ENCODE measurements at regions not wholly inside any gene's neighbourhood (a gene's known extent, or its start where the extent isn't known, plus 50 kb on each side); places are given as distances from the start of the nearest gene placed in this dataset.
A peak's percentile ranks its signal among the peaks of the same experiment; 100 is the strongest.
"Not testable (repeated sequence)": the region's sequence is repeated elsewhere in the genome, so short reads cannot be mapped to it uniquely, and the experiment has no call there.

DNA sequence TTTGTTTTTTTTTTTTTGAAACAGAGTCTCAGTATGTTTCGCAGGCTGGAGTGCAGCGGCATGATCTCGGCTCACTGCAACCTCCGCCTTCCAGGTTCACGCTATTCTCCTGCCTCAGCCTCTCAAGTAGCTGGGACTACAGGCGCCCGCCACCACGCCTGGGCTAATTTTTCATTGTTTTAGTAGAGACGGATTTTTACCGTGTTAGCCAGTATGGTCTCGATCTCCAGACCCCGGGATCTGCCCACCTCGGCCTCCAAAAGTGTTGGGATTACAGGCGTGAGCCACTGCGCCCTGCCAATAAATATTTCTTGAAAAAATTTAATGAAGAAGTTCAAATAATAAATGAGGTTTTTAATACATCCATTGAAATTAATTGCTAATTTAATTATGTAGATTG, 77.9 kb upstream of the PCDH20 start:
- DNase-seq (ENCODE audit: low read depth, low spot score); in situ Hi-C loops (cut with HindIII; ENCODE audit: low pct_unique_long_range_greater_than_20kb, low sequenced_read_pairs): not testable (repeated sequence)

DNA sequence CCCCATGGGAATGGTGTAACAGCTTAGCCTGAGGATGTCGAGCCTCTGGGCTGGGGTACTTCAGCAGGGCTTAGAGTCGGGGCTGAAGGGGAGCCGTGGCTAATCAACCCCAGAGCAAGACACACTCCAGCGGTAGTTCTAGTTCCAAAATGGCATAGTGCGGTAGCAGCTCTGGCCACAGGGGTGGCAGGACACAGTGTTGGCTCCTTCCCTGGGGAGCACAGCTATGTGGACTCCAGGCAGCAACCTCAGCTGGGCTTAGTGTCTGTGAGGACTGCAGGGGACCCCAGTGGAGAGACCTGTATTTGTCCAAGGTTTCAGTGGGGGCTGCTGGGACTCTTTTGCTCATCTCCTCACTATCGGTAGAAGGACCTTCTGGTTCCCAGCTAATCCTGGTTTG, 70.8 kb upstream of the PCDH20 start:
- DNase-seq (ENCODE audit: low read depth, low spot score) = no peak
- in situ Hi-C loops (cut with HindIII; ENCODE audit: low pct_unique_long_range_greater_than_20kb, low sequenced_read_pairs) = no loop called here

DNA sequence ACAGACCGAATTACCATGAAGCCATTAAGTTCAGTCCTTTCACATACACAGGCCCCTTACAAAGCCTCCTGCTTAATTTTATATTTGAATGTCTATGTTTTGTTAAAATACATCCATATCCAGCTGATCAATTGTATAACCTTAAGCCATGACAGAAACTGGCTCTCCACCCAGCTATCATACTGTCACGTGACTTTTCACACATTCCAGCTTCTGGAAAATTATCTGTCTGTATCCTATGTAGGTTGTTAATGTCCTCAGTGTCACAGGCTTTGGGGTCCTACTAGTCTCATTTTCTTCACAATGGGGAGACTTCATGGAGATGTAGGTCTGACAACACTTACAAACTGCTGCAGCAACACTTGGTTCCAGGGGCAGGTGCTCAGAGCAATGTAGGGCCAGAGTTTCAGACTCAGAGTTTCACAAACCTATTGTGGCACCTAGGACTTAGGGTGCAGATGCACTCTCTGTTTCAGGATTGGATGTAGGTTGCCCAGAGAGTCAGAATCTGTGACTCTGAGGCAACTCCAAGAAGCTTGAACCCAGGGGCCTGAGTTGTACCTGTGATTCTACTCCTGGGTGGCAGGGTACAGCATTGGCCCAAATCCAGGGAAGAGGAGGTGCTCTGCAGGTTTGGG, 69.6 kb upstream of the PCDH20 start:
- no peak for DNase-seq (ENCODE audit: low read depth, low spot score)
- in situ Hi-C loops (cut with HindIII; ENCODE audit: low pct_unique_long_range_greater_than_20kb, low sequenced_read_pairs) = no loop called here

DNA sequence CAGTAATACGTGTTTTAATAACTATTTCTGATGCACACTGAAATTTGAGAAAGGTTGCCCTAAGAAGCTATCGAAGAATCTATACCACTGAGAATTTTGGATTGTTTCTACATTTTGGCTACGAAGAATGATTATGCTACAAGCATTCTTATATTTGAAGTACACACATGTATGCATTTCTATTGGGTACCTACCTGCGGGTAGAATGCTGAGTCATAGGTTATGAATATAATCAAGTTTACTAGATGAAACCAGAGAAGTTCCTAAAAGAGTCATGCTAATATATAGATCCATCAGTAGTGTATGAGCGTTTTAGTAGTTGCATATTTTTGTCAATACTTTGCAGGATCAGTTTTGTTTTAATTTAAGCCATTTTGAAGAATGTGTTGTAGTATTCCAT, 62.0 kb upstream of the PCDH20 start:
- DNase-seq (ENCODE audit: low read depth, low spot score) = no peak
- in situ Hi-C loops (cut with HindIII; ENCODE audit: low pct_unique_long_range_greater_than_20kb, low sequenced_read_pairs) = no loop called here

DNA sequence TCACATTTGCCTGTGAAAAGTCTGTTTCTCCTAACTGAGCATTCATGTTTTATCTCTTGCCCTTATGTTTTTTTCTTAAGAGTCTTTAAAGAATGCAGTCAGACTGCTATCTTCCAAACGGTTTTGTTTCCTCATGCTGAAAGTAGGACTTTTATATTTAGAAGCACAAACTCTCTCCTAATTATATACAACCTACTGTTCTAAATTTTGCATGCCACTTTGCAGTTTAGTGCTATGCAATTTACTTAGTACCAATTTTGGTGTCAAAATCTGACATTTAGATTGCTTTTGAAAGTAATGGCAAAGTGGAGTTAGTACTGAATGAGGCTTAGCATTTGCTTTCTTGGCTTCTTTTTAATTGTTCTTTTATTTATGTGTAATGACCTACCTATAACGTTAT, 55.1 kb upstream of the PCDH20 start:
- in situ Hi-C loops (cut with HindIII; ENCODE audit: low pct_unique_long_range_greater_than_20kb, low sequenced_read_pairs) = no loop called here
- no peak for DNase-seq (ENCODE audit: low read depth, low spot score)

DNA sequence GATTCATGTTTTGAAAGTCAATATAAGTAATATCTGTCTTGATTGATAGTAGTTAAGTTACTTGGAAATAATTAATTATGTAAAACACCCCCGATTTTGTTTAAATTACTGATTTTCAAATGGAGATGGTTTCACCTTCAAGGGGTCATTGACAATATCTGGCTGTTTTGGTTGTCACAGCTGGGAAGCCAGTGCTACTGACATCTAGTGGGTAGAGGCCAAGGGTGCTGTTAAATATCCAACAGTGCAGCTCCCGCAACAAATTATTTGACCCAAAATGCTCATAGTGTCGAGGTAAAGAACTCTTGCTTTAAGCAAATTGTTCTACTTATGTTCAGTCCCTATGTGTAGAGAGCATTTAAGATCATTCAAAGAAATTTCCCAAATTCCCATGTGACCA, 50.6 kb upstream of the PCDH20 start:
- in situ Hi-C loops (cut with HindIII; ENCODE audit: low pct_unique_long_range_greater_than_20kb, low sequenced_read_pairs) = no loop called here
- DNase-seq (ENCODE audit: low read depth, low spot score) = peak; percentile 56

Small RNA genes lying in the stretch of these regions (small RNA-seq; reads per million reads assigned to genes)
- 0 reads per million in 2 experiments for gene AL353765.1
- 0 reads per million in 2 experiments for gene AL356102.1
- 0 reads per million in 2 experiments for gene MIR4704
- 0 reads per million in 2 experiments for gene MIR548X2
- 0 reads per million in 2 experiments for gene RNU6-81P

Measured in SK-MEL-5 (cell line).